ENCODE measurements at regions not wholly inside any gene's neighbourhood (a gene's known extent, or its start where the extent isn't known, plus 50 kb on each side); places are given as distances from the start of the nearest gene placed in this dataset.

- DNase-seq (ENCODE audit: extremely low read depth, insufficient read length): peak; percentile 35
- no peak for TF ChIP-seq CTCF (IDR thresholded peaks at IDR 0.05; ENCODE audit: insufficient read depth, low read length, poor library complexity, severe bottlenecking)
- Histone ChIP-seq H3K27me3 (replicated peaks; ENCODE audit: control insufficient read depth, insufficient read depth, low read length) (no peaks in the 10 kb centered on the region), H3K4me3 (replicated peaks; ENCODE audit: low read depth, low read length) (peak overlapping the region; percentile 59), H3K36me3 (ENCODE audit: control insufficient read depth, insufficient read depth, low read length) (no peaks in the 10 kb centered on the region)
Observed at GRCh38 chr1:234676103-234676594, 66.2 kb upstream of the IRF2BP2 start.

GRCh38 chr1:234675572-234675971, 65.6 kb upstream of the IRF2BP2 start:
- no peak for DNase-seq (ENCODE audit: extremely low read depth, insufficient read length)
- Histone ChIP-seq H3K36me3 (ENCODE audit: control insufficient read depth, insufficient read depth, low read length) (no peaks in the 10 kb centered on the region), H3K4me3 (replicated peaks; ENCODE audit: low read depth, low read length) (no peak overlapping the region), H3K27me3 (replicated peaks; ENCODE audit: control insufficient read depth, insufficient read depth, low read length) (no peaks in the 10 kb centered on the region)
- TF ChIP-seq CTCF (IDR thresholded peaks at IDR 0.05; ENCODE audit: insufficient read depth, low read length, poor library complexity, severe bottlenecking): no peak

GRCh38 chr1:234675006-234675405, 65.0 kb upstream of the IRF2BP2 start:
- H3K36me3 ChIP-seq (ENCODE audit: control insufficient read depth, insufficient read depth, low read length): no peaks in the 10 kb centered on the region
- TF ChIP-seq CTCF (IDR thresholded peaks at IDR 0.05; ENCODE audit: insufficient read depth, low read length, poor library complexity, severe bottlenecking): no peak
- H3K4me3 ChIP-seq (replicated peaks; ENCODE audit: low read depth, low read length): no peak overlapping the region
- no peak for DNase-seq (ENCODE audit: extremely low read depth, insufficient read length)
- H3K27me3 ChIP-seq (replicated peaks; ENCODE audit: control insufficient read depth, insufficient read depth, low read length): no peaks in the 10 kb centered on the region

GRCh38 chr1:234674218-234674815, 64.3 kb upstream of the IRF2BP2 start:
- no peak for DNase-seq (ENCODE audit: extremely low read depth, insufficient read length)
- TF ChIP-seq CTCF (IDR thresholded peaks at IDR 0.05; ENCODE audit: insufficient read depth, low read length, poor library complexity, severe bottlenecking): no peak
- Histone ChIP-seq H3K4me3 (replicated peaks; ENCODE audit: low read depth, low read length) (no peak overlapping the region), H3K27me3 (replicated peaks; ENCODE audit: control insufficient read depth, insufficient read depth, low read length) (no peaks in the 10 kb centered on the region), H3K36me3 (ENCODE audit: control insufficient read depth, insufficient read depth, low read length) (no peaks in the 10 kb centered on the region)

GRCh38 chr1:234672349-234673135, 62.6 kb upstream of the IRF2BP2 start:
- no peak for TF ChIP-seq CTCF (IDR thresholded peaks at IDR 0.05; ENCODE audit: insufficient read depth, low read length, poor library complexity, severe bottlenecking)
- H3K27me3 ChIP-seq (replicated peaks; ENCODE audit: control insufficient read depth, insufficient read depth, low read length): no peaks in the 10 kb centered on the region
- DNase-seq (ENCODE audit: extremely low read depth, insufficient read length): no peak
- H3K4me3 ChIP-seq (replicated peaks; ENCODE audit: low read depth, low read length): no peak overlapping the region
- no peaks in the 10 kb centered on the region for H3K36me3 ChIP-seq (ENCODE audit: control insufficient read depth, insufficient read depth, low read length)

All from GM06990 (cell line).